Epithelial cell of esophagus (primary cell): ENCODE measurements at regions not wholly inside any gene's neighbourhood (a gene's known extent, or its start where the extent isn't known, plus 50 kb on each side); places are given as distances from the start of the nearest gene placed in this dataset.

ENCODE experiments used
- DNase-seq: peaks from one replicate; pipeline ENCODE4 v3.0.0; 2010; ENCODE audit warnings: low read depth
- H3K4me3 ChIP-seq: 2 replicates; pipeline ENCODE4 v1.5.1; 2011; ENCODE audit warnings: mild to moderate bottlenecking, low read length, control low read depth
- TF ChIP-seq, protein P1 (sequence below): IDR thresholded peaks from 2 replicates; pipeline ENCODE4 v1.5.1; 2011; ENCODE audit warnings: low read depth, mild to moderate bottlenecking, low read length, control low read depth, inconsistent platforms; ENCODE audit not compliant: insufficient read depth; ENCODE audit errors: missing control alignments

DNA sequence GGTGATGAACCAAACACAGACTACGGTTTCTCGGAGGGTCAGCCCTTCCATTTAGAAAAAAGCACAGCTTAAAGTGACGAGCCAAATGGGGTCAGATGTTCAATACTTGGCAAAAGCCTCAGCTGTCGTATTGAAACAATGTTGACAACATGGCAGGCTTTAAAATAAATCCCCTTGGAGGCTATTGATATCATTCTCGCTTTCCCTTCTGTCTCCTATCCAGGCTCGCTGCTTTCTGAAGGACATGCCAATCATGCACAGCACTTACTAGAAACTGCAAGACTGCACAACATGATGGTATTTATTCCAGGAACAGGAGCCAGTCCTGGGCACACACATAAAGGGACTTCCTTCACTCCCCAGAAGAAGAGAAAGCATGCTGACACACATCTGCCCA, 137.9 kb downstream of the SLC7A11 start:
- no peak overlapping the region for H3K4me3 ChIP-seq
- TF ChIP-seq, protein P1, sequence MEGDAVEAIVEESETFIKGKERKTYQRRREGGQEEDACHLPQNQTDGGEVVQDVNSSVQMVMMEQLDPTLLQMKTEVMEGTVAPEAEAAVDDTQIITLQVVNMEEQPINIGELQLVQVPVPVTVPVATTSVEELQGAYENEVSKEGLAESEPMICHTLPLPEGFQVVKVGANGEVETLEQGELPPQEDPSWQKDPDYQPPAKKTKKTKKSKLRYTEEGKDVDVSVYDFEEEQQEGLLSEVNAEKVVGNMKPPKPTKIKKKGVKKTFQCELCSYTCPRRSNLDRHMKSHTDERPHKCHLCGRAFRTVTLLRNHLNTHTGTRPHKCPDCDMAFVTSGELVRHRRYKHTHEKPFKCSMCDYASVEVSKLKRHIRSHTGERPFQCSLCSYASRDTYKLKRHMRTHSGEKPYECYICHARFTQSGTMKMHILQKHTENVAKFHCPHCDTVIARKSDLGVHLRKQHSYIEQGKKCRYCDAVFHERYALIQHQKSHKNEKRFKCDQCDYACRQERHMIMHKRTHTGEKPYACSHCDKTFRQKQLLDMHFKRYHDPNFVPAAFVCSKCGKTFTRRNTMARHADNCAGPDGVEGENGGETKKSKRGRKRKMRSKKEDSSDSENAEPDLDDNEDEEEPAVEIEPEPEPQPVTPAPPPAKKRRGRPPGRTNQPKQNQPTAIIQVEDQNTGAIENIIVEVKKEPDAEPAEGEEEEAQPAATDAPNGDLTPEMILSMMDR = no peak
- DNase-seq = no peak

DNA sequence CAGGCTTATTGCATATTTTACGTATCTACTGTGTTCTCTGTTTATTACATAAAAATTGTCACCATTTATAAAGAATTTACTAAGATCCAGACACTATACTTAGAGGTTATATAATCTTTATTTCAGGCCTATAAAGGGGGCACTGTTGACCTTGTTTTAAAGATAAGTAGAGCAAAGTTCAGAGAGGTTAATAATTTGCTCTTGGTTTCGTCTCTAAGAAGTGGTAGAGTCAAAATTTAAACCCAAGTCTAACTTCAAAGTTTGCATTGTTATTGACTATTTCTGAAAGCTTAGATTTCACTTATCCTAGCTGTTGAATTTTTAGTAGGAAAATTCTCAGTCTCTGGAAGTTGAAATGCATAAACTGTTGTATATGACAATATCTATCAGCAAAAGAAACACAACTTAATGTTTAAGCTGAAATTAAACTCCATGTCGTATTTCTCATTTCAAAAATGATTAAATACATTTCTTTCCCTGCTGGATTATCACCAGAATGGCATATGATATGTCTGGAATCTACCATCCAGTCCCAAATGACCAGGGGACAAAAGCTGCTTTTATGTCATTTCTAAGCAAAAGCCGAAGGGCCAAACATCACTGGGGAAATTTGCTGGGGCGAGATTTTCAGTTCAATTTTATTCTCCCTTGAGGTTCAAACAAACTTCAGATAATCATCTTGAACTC, 138.4 kb downstream of the SLC7A11 start:
- TF ChIP-seq, protein P1 = no peak
- DNase-seq = no peak
- H3K4me3 ChIP-seq = no peak overlapping the region

DNA sequence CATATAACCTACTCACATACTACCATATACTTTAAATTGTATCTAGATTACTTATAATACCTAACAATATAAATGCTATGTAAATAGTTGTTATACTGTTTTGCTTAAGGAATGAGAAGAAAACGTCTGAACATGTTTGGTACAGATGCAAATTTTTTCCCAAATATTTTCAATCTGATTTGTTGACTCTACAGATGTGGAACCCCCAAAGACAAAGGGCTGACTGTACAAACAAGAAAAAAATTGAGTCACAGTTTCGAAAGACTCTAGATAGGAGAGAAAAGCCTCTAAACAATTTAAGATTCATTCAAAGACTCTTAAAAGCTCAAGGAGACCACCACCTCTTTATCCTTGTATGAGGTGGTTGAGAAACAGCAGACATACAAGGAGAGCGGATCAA, 142.8 kb downstream of the SLC7A11 start:
- DNase-seq = peak; percentile 69
- TF ChIP-seq, protein P1 = no peak
- no peak overlapping the region for H3K4me3 ChIP-seq

DNA sequence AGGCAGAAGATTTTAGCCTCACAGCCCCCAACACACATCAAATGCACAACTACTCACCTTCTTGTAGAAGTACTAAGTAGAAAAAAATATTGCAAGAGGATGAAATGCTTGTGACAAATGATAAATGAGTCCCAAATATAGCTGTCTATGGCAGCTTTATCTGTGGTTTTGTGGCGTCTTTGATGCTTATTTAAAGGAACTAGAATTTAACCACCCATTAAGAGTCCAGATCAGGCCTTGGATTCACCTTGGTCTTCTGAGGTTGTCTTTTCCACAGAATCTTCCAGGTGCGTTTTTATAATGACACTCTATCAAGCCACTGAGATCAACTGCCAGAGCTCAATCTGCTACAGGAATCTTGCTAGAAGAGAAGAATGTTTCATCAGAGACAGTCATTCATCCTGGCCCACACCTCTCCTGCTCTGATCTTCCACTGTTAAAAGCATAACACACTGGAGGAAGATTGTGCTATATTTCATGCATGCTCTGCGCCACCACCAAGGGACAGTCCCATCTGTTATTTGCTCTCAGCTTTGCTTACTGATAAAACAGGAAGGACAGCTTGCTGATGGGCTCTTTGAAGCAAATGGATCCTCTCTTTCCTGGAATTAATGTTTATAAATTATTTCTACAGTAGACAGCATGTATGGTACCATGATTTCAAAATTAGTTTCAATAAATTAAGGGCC, 144.1 kb downstream of the SLC7A11 start:
- no peak for DNase-seq
- TF ChIP-seq, protein P1 = no peak
- no peak overlapping the region for H3K4me3 ChIP-seq

DNA sequence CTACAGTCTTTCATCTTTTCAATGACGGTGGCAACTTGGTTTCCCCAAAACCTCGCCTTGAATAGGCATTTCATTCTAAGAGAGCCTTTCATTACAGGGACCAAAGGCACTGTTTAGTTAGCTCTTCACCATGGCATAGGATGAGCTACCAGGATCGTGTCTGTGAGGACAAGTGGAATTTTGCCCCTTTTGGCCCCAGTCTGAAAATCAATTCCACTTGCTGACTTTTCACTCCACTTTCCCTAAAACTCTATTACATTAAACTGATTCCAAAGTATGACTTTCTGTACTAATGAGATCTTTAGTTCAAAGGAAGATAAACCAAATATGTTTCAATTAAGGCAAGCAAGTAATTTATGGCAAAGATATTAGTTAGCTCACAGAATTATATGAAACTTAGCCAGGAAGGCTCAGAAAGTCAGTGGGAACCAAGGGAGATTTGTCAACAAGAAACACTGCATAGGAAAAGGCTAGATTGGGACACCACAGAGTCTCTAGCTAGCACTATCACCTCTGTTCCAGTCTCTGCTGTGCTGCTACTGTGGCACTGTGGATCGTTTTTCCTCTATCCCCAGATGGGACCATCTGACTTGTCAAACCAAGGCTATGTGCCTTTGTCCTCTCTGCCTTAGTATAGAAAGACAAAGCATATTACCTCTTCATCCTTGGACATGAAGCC, 145.6 kb downstream of the SLC7A11 start:
- no peak overlapping the region for H3K4me3 ChIP-seq
- TF ChIP-seq, protein P1 = no peak
- DNase-seq = no peak

DNA sequence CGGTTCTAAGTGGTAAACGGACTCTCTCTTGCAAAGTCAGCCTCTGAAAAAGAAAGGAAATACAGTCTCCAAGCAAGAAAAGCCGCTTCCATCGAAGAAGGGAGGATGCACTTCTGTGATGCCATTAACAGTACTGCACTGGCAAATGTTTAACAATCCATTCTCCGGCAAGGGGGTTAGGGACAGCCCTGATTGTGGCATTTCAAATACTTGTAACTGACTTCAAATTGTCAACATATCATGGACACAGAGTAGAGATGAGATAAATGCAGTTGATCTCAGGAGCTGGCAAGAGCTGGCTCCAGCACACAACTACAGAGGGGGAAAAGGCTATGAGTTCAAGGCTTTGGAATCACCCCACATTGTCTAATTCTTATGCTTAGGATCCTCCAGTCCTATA, 146.8 kb downstream of the SLC7A11 start:
- DNase-seq = no peak
- TF ChIP-seq, protein P1 = no peak
- no peak overlapping the region for H3K4me3 ChIP-seq
